ENCODE measurements at regions not wholly inside any gene's neighbourhood (a gene's known extent, or its start where the extent isn't known, plus 50 kb on each side); places are given as distances from the start of the nearest gene placed in this dataset.
"Not testable (repeated sequence)": the region's sequence is repeated elsewhere in the genome, so short reads cannot be mapped to it uniquely, and the experiment has no call there.

DNA sequence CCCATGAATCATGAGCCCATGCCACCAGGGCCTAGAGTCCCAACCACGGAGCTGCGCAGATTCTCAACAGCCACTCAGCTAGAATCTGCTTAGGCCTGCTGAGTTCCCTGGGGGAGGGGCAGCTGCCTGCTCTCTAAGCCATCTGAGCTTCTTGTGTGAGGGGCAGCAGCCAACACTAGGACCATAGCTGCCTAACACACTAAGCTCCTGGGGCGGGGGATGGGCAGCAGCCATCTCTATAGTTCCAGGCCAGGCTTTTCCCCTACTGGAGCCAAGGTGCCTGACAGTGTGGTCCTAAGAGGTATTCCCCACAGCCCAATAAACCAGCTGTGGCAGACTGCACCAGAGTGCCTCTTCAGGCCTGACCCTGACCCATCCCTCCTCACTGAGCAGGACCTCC is 255.9 kb upstream of the ACO1 start:
- no CpG with 5 or more reads among the region's 3 CpGs for WGBS (ENCODE audit: low lambda C conversion rate)
- Histone ChIP-seq H2AFZ (ENCODE audit: low read length) (no peak overlapping the region), H3K79me2 (ENCODE audit: insufficient read depth, low read length) (no peaks in the 10 kb centered on the region), H3K4me1 (ENCODE audit: insufficient read depth, low read length) (peaks cover 33% of the 10 kb centered on the region), H3K4me2 (ENCODE audit: low read depth, low read length) (no peak overlapping the region), H4K20me1 (ENCODE audit: insufficient read depth, low read length) (no peaks in the 10 kb centered on the region), H3K4me3 (replicated peaks in 1 of 3; ENCODE audit: insufficient read depth in 1 of 3, low read depth in 2 of 3, low read length in 3 of 3) (no peak overlapping the region), H3K36me3 (replicated peaks in 1 of 2; ENCODE audit: control insufficient read depth in 1 of 2, insufficient read depth in 2 of 2, low read length in 2 of 2) (0 out of 5 replicates have a peak, but pooled peaks cover 0 to 3% of the 10 kb centered on the region in 2 experiments), H3K9me3 (ENCODE audit: low read length) (no peaks in the 10 kb centered on the region), H3K9ac (ENCODE audit: insufficient read depth, low read depth, low read length) (no peak overlapping the region), H3K27ac (ENCODE audit: extremely low read length, insufficient read depth, low read length) (no peak overlapping the region), H3K27me3 (ENCODE audit: control insufficient read depth in 1 of 2, insufficient read depth in 2 of 2, low read length in 2 of 2) (no peaks in the 10 kb centered on the region)
- ChIA-PET CTCF (ENCODE audit: low intra/inter-chr PET ratio, low total read pairs) (no interaction called here), POLR2A (interaction anchor here (1.0 kb wide), 1 partner anchor 8 kb away, joined by 3 read pairs; no protein-coding TSS in a partner anchor)
- intact Hi-C loops (cut with micrococcal nuclease; ENCODE audit: unreplicated experiment): no loop called here
- FAIRE-seq (no peak), ATAC-seq (peak; percentile 35), DNase-seq (ENCODE audit: low spot score) (no peak)
- TF ChIP-seq ZNF136 (CRISPR knock-in tag; IDR thresholded peaks at IDR 0.05; ENCODE audit: low read depth): no peak
- TF ChIP-seq, protein P1, sequence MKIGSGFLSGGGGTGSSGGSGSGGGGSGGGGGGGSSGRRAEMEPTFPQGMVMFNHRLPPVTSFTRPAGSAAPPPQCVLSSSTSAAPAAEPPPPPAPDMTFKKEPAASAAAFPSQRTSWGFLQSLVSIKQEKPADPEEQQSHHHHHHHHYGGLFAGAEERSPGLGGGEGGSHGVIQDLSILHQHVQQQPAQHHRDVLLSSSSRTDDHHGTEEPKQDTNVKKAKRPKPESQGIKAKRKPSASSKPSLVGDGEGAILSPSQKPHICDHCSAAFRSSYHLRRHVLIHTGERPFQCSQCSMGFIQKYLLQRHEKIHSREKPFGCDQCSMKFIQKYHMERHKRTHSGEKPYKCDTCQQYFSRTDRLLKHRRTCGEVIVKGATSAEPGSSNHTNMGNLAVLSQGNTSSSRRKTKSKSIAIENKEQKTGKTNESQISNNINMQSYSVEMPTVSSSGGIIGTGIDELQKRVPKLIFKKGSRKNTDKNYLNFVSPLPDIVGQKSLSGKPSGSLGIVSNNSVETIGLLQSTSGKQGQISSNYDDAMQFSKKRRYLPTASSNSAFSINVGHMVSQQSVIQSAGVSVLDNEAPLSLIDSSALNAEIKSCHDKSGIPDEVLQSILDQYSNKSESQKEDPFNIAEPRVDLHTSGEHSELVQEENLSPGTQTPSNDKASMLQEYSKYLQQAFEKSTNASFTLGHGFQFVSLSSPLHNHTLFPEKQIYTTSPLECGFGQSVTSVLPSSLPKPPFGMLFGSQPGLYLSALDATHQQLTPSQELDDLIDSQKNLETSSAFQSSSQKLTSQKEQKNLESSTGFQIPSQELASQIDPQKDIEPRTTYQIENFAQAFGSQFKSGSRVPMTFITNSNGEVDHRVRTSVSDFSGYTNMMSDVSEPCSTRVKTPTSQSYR (CRISPR knock-in tag; IDR thresholded peaks at IDR 0.05; ENCODE audit: borderline replicate concordance): peak; percentile 76; the same call in 1 of the 2 replicates
- BruUV-seq (replicated peaks): no TSS peak
- in situ Hi-C loops (cut with HindIII; ENCODE audit: extremely low pct_ligation_motif_present, low pct_unique_long_range_greater_than_20kb): no loop called here

DNA sequence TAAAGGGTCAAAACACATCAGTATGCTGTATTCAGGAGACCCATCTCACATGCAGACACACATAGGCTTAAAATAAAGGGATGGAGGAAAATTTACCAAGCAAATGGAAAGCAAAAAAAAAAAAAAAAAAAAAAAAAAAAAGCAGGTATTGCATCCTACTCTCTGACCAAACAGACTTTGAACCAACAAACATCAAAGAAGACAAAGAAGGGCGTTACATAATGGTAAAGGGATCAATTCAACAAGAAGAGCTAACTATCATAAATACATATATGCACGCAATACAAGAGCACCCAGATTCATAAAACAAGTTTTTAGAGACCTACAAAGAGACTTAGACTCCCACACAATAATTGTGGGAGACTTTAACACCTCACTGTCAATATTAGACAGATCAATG is 253.7 kb upstream of the ACO1 start:
- Histone ChIP-seq H3K4me2 (ENCODE audit: low read depth, low read length) (0 out of 2 replicates have a peak overlapping the region, but pooled peaks have one; percentile 27), H3K4me1 (ENCODE audit: insufficient read depth, low read length) (peaks cover 33% of the 10 kb centered on the region)
- H3K27me3 ChIP-seq (ENCODE audit: control insufficient read depth in 1 of 2, insufficient read depth in 2 of 2, low read length in 2 of 2); BruUV-seq (replicated peaks); CTCF ChIA-PET (ENCODE audit: low intra/inter-chr PET ratio, low total read pairs); H2AFZ ChIP-seq (ENCODE audit: low read length); H3K4me3 ChIP-seq (replicated peaks in 1 of 3; ENCODE audit: insufficient read depth in 1 of 3, low read depth in 2 of 3, low read length in 3 of 3); H4K20me1 ChIP-seq (ENCODE audit: insufficient read depth, low read length); H3K79me2 ChIP-seq (ENCODE audit: insufficient read depth, low read length); ATAC-seq; H3K9me3 ChIP-seq (ENCODE audit: low read length); H3K9ac ChIP-seq (ENCODE audit: insufficient read depth, low read depth, low read length); H3K36me3 ChIP-seq (replicated peaks in 1 of 2; ENCODE audit: control insufficient read depth in 1 of 2, insufficient read depth in 2 of 2, low read length in 2 of 2); H3K27ac ChIP-seq (ENCODE audit: extremely low read length, insufficient read depth, low read length); in situ Hi-C loops (cut with HindIII; ENCODE audit: extremely low pct_ligation_motif_present, low pct_unique_long_range_greater_than_20kb); TF ChIP-seq FOXA1 (IDR thresholded peaks at IDR 0.05); HNF4G (CRISPR knock-in tag; IDR thresholded peaks at IDR 0.05; ENCODE audit: borderline replicate concordance, low read depth): not testable (repeated sequence)
- FAIRE-seq (peak; percentile 18), DNase-seq (ENCODE audit: low spot score) (peak; percentile 81)
- intact Hi-C loops (cut with micrococcal nuclease; ENCODE audit: unreplicated experiment): loop anchor here (10.0 kb wide), 1 partner anchor 66 kb away; no protein-coding TSS in a partner anchor
- POLR2A ChIA-PET: interaction anchor here (0.6 kb wide), 2 partner anchors 340 to 1392 kb away, joined by 3 read pairs; no protein-coding TSS in a partner anchor
- 32% methylated on average over 2 of the region's 2 CpGs for WGBS (ENCODE audit: low lambda C conversion rate)
- TF ChIP-seq FOXA1 (CRISPR knock-in tag; IDR thresholded peaks at IDR 0.05) (peak; percentile 35; the same call in 1 of the 2 replicates), HNF4G (IDR thresholded peaks at IDR 0.05; ENCODE audit: borderline replicate concordance, low read depth, low read length) (peak; percentile 57), SAP130 (CRISPR knock-in tag; IDR thresholded peaks at IDR 0.05; ENCODE audit: low read depth) (0 out of 2 replicates have a peak, but pooled peaks have one; percentile 22)
